ENCODE measurements at regions not wholly inside any gene's neighbourhood (a gene's known extent, or its start where the extent isn't known, plus 50 kb on each side); places are given as distances from the start of the nearest gene placed in this dataset.

DNA sequence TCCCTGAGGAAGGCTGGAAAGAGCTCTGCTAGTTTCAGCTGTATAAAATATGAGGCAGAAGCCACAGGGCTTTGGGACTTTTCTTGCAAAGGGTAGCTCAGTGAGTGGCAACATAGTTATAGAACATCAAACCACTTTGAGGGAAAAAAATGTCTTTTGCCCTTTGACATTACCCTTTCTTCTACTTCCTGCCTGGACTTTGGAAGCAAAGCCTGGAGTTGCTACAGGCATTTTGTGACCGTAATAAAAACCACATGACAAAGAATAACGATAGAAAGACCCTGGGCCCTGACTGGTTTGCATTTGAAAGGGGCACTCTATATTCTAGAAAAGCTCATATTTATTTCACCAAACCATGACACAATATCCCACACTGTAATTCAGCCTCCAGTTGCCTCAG is 440.9 kb downstream of the DIRAS2 start:
- Histone ChIP-seq H3K4me3 (no peak overlapping the region), H2AFZ (no peak overlapping the region), H3F3A (replicated peaks; ENCODE audit: low read depth) (no peaks in the 10 kb centered on the region), H3K9me2 (ENCODE audit: insufficient read depth) (0 out of 2 replicates have a peak, but pooled peaks cover 8% of the 10 kb centered on the region), H3K4me1 (ENCODE audit: insufficient read depth) (no peaks in the 10 kb centered on the region), H3K36me3 (ENCODE audit: insufficient read depth) (no peaks in the 10 kb centered on the region), H4K20me1 (replicated peaks; ENCODE audit: insufficient read depth) (no peaks in the 10 kb centered on the region), H3K27me3 (ENCODE audit: insufficient read depth) (no peaks in the 10 kb centered on the region), H3K79me2 (replicated peaks; ENCODE audit: insufficient read depth) (no peaks in the 10 kb centered on the region), H3K27ac (ENCODE audit: low read depth) (no peak overlapping the region), H3K4me2 (no peak overlapping the region)
- no peak overlapping the region for H3K27ac Mint-ChIP-seq
- H3K27me3 Mint-ChIP-seq (ENCODE audit: insufficient read depth, low read depth, poor library complexity), result no peaks in the 10 kb centered on the region
- DNase-seq (ENCODE audit: low spot score) (no peak), ATAC-seq (no peak)
- no peaks in the 10 kb centered on the region for H3K4me1 Mint-ChIP-seq
- TF ChIP-seq EZH2 (IDR thresholded peaks at IDR 0.05; ENCODE audit: low read depth, unreplicated experiment) (no peak), STAT1 (IDR thresholded peaks at IDR 0.05; ENCODE audit: unreplicated experiment) (no peak), ZNF462 (CRISPR knock-in tag; IDR thresholded peaks at IDR 0.05) (no peak), REST (IDR thresholded peaks at IDR 0.05; ENCODE audit: unreplicated experiment) (no peak), ZNF114 (CRISPR knock-in tag; IDR thresholded peaks at IDR 0.05) (no peak)
- TF ChIP-seq, protein P1, sequence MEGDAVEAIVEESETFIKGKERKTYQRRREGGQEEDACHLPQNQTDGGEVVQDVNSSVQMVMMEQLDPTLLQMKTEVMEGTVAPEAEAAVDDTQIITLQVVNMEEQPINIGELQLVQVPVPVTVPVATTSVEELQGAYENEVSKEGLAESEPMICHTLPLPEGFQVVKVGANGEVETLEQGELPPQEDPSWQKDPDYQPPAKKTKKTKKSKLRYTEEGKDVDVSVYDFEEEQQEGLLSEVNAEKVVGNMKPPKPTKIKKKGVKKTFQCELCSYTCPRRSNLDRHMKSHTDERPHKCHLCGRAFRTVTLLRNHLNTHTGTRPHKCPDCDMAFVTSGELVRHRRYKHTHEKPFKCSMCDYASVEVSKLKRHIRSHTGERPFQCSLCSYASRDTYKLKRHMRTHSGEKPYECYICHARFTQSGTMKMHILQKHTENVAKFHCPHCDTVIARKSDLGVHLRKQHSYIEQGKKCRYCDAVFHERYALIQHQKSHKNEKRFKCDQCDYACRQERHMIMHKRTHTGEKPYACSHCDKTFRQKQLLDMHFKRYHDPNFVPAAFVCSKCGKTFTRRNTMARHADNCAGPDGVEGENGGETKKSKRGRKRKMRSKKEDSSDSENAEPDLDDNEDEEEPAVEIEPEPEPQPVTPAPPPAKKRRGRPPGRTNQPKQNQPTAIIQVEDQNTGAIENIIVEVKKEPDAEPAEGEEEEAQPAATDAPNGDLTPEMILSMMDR (conservative IDR thresholded peaks at IDR 0.05; ENCODE audit: low read depth in 2 of 2), result no peak
- TF ChIP-seq, protein P2, sequence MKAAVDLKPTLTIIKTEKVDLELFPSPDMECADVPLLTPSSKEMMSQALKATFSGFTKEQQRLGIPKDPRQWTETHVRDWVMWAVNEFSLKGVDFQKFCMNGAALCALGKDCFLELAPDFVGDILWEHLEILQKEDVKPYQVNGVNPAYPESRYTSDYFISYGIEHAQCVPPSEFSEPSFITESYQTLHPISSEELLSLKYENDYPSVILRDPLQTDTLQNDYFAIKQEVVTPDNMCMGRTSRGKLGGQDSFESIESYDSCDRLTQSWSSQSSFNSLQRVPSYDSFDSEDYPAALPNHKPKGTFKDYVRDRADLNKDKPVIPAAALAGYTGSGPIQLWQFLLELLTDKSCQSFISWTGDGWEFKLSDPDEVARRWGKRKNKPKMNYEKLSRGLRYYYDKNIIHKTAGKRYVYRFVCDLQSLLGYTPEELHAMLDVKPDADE (IDR thresholded peaks at IDR 0.05), result no peak
- H3K4me3 Mint-ChIP-seq, result no peak overlapping the region
- H3K36me3 Mint-ChIP-seq (ENCODE audit: low read depth), result peaks cover 4% of the 10 kb centered on the region; the same call in 2 of the 3 replicates
- H3K9me3 Mint-ChIP-seq, result peaks cover 5% of the 10 kb centered on the region

Data from GM23338 (cell line).